Renal cortical epithelial cell (primary cell): ENCODE measurements at regions not wholly inside any gene's neighbourhood (a gene's known extent, or its start where the extent isn't known, plus 50 kb on each side); places are given as distances from the start of the nearest gene placed in this dataset.
A peak's percentile ranks its signal among the peaks of the same experiment; 100 is the strongest.

Source experiments
- DNase-seq: peaks from one replicate; pipeline ENCODE4 v3.0.0-alpha.2; 2011; ENCODE audit warnings: low read depth

GRCh38 chr6:56378507-56378906 is 131.1 kb upstream of the COL21A1 start:
- no peak for DNase-seq

- no peak for DNase-seq
These were observed 129.9 kb upstream of the COL21A1 start for GRCh38 chr6:56377295-56377694.

GRCh38 chr6:56375806-56376205 is 128.4 kb upstream of the COL21A1 start:
- DNase-seq = no peak

DNA sequence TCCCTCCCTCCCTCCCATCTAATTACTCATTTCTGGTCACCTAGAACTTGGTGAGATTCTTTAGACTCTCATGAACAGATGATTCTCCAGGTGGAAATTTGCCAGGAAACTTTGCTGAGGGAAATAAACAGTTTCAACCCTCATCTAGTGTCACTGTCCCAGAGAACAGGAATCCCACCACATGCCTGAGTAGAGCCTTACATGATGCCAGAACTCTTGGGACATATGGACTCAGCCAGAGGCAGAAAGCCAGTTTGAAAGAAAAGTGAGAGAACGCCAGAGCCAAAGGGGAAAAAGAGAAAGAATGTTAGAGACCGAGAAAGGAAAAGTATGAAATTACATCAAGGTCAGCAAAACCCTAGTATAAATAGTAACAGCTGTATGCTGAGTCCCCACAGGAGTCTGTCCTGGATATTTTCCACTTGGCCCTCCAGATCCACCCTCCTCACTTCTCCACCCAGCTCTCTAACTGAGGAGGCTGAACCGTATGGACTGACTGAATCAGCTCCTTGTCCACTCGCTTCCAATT is 127.5 kb upstream of the COL21A1 start:
- peak; percentile 77 for DNase-seq

DNA sequence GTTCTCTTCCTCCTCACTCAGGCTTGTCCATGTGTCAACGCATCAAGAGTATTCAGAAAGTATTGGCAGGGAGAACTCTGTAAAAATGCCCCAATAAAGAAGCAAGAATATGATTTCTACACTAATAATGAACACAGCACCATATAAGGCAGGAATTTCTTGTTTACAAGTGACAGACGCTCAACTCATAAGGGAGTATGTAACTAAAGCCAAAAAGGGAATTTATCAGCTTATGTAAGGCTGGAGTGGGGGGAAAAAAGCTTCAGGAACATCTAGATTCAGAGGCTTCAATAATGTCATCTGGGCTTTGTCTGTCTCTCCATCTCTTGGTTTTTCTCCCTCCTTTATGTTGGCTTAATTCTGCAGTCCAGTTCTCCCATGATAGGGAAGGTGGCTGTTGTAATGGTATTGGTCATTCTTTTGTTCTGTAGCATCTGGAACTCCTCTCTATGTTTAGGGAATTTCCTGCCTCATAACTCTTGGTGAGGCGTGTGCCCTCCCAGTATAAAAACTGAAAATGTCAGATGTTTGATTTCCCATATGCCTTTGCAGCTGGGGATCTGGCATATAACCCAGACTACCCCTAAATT is 125.1 kb upstream of the COL21A1 start:
- no peak for DNase-seq

DNA sequence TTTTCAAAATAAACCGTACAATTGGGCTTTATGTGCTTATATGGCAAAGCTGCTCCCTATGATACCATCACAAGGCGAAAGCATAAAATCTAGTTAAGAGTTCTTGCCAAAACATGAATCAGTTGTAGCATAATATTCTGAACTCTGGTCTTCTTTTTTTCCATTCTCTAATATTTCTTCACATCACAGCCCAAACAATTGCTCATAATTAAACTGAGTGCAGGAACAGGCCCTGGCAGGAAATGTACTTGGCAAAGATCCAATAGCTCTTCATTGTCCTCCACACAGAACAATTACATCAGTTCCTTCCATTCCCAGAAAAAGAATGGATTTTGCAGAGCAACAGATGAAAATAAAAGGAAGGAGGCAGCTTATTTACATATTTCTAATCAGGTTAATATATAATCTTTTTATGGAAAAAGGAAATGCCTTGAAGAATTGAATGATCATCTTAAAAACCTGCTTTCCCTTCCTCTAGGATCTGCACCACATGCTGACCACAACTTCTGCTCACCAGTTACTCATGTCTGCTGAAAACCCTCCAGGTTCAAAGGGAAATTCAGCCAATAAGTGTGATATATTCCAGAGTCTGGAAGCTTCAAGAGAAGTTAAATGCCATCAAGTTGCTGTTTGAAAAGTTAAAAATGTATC is 123.3 kb upstream of the COL21A1 start:
- DNase-seq = peak; percentile 94

- DNase-seq = peak; percentile 78
These were observed 122.8 kb upstream of the COL21A1 start for GRCh38 chr6:56370127-56370540.

GRCh38 chr6:56368491-56368890 is 121.1 kb upstream of the COL21A1 start:
- DNase-seq = no peak

- no peak for DNase-seq
These were observed 118.9 kb upstream of the COL21A1 start for GRCh38 chr6:56366141-56366852.

DNA sequence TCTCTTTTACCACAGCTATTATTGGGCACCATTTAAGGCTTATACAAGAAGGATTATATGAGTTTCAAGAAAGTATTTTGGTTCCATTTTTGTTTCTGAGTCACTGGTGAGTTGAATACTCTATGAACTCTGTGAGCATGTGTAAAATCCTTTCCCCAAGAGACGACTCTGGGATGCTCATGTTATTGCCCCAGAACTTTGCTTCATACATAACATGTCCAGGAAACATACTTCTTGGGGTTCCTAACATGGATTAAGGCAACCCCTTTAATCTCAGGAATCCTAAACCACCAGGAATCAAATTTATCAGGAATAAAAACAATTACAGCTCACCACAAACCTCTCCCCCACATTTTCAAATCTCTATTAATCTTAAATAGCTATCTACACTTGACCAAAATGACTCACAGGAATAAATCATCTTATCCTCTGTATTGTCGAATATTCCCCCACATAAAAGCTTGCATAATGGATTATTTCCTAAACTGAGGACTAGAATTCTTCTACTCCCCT is 117.5 kb upstream of the COL21A1 start:
- DNase-seq = no peak

GRCh38 chr6:56364431-56364826 is 117.0 kb upstream of the COL21A1 start:
- no peak for DNase-seq

DNA sequence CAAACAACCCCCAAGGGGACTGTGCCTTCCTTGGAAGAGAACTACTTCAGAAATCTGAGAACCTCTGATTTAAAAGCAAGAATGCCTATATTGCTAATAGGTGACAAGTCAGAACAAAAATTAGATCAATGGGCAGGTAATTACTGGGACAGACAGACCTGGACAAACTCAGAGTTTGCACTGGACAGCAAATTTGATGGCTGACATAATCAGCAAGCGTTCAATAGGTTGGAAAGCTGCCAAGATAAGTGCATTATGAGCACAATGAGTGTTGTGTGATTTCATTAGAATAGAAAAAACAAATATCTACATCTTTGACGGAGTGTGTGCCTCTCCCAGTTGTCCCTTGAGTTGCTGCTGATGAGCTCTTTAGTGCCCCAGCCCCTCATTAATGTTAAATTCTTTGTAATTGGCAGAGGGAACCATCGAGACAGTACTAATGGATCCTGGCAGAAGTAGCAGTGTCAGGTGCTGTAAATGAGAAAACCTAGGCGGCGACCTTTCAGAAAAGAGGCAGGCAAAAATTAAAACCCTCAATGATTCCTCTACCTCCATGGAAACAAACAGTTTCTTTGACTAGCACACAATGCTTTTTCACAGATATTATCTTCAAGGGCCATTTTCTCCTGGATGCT is 116.5 kb upstream of the COL21A1 start:
- DNase-seq = no peak

GRCh38 chr6:56361812-56362211 is 114.4 kb upstream of the COL21A1 start:
- peak; percentile 24 for DNase-seq

DNA sequence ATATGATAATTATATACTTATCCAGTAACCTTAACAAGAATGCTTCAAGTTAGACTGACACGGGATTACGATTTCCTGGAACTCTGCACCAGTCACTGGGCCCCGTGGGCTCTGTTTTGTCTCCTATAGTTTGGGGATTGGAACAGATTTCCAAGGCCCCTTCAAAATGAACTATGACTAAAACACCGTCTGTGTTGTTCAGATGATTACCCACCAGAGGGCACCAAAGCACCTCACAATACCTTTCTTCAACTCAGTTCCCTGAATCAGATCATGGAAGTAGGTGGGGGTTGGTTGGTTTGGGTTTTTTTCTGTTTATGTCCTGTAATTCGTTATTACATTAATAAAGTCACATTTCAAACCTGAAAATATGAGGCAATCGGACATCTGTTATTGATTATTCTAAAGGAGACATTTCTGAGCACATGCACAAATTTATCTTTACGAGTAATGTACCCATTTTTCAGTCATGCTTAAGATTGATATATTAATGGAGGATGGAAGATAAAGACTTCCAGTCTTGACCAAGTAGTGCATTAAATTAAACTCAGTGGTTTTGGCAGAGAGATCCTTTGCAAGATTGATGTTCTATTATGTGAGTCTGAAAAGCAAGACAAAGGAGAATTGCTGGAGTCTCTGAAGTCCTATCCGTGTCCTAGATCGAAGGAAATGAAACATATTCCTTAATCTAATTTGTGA is 112.0 kb upstream of the COL21A1 start:
- peak; percentile 68 for DNase-seq

- peak; percentile 84 for DNase-seq
These were observed 110.4 kb upstream of the COL21A1 start for GRCh38 chr6:56357616-56358373.

DNA sequence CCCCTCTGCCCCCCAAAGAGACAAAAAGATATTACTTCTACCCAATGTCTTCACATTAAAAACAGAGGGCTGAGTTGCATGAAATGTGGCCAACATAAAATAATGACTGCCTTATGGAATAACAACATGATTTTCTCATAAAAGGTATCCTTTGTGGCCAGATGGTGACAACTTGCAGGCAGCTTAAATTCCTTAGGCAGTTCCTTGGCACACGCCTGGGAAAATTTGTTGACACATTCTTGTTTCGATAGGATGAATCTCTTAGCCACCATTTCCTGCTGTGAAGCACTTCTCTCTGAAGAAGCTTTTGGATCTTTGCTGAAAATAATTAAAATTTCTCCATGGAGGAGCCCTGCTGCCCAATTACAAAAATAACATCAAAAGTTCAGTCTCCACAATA is 109.0 kb upstream of the COL21A1 start:
- no peak for DNase-seq

- peak; percentile 30 for DNase-seq
These were observed 106.5 kb upstream of the COL21A1 start for GRCh38 chr6:56353860-56354259.

- no peak for DNase-seq
These were observed 103.4 kb upstream of the COL21A1 start for GRCh38 chr6:56350628-56351260.

GRCh38 chr6:56349194-56349593 is 101.8 kb upstream of the COL21A1 start:
- no peak for DNase-seq

DNA sequence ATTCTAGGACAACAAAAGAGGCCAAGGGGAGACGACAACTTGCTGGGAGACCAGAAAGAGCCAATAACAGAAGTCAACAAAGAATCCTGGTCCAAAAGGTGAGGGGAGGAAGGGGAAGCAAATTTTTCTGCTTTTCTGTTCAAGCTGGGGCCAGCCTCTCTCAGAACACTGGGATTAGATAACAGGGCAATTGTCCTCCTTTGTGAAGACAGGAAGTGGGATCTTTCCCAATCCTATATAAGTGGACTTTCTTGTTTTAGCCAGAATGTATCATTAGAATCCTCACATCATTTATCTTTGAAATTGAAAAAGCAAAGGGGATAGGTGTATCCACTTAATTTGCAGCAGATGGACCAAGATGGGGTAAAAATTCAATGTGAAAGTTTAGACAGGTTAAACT is 101.2 kb upstream of the COL21A1 start:
- DNase-seq = no peak
